Adrenal gland (tissue), 5 donors: ENCODE measurements at regions not wholly inside any gene's neighbourhood (a gene's known extent, or its start where the extent isn't known, plus 50 kb on each side); places are given as distances from the start of the nearest gene placed in this dataset.

Experiments
- POLR2A ChIP-seq, 2 donors: fragments of 450-650 bp; IDR thresholded peaks; one replicate each; pipeline ENCODE4 v1.6.1; 2017; ENCODE audit warnings: antibody characterized with exemption in 2 of 2, mild to moderate bottlenecking in 2 of 2, moderate library complexity in 1 of 2
- TF ChIP-seq, protein P1 (sequence below), 6 experiments: fragments of 450-650 bp in 4 of 6; fragments of 200-600 bp in 2 of 6; sonication (generic) in 1 of 6; IDR thresholded peaks; 1 replicate in 5 of 6; 2 replicates in 1 of 6; pipeline versions ENCODE4 v1.5.1 to v1.8.0; 2016 to 2021; ENCODE audit warnings: antibody characterized with exemption in 6 of 6, mild to moderate bottlenecking in 2 of 6, moderate library complexity in 1 of 6
- donor health status: DM: no; HTN: no; CAD: no.

DNA sequence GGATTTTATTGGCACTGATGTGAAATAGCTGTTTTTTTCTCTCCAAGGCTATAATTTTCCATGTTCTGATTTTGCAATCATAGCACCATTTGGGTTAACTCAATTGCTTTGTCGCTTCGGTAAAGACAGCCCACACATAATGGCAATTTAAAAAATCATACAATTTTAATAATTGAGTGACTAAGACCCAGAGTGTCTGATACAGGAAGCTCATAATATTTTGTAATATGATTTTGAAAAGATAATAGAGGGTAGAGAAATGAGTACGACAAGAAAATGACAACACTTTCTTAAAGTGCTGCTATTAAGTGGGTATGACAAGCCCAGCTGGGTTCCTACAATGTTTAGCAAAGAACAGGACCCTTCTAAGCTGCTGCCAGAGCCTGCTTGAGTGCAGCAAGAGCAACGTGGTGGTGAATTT, 439.1 kb downstream of the METTL15 start:
- TF ChIP-seq, protein P1, sequence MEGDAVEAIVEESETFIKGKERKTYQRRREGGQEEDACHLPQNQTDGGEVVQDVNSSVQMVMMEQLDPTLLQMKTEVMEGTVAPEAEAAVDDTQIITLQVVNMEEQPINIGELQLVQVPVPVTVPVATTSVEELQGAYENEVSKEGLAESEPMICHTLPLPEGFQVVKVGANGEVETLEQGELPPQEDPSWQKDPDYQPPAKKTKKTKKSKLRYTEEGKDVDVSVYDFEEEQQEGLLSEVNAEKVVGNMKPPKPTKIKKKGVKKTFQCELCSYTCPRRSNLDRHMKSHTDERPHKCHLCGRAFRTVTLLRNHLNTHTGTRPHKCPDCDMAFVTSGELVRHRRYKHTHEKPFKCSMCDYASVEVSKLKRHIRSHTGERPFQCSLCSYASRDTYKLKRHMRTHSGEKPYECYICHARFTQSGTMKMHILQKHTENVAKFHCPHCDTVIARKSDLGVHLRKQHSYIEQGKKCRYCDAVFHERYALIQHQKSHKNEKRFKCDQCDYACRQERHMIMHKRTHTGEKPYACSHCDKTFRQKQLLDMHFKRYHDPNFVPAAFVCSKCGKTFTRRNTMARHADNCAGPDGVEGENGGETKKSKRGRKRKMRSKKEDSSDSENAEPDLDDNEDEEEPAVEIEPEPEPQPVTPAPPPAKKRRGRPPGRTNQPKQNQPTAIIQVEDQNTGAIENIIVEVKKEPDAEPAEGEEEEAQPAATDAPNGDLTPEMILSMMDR (IDR thresholded peaks at IDR 0.05), result no peak
- TF ChIP-seq POLR2A (IDR thresholded peaks at IDR 0.05), result no peak
